Urothelium cell line (cell line): ENCODE measurements at regions not wholly inside any gene's neighbourhood (a gene's known extent, or its start where the extent isn't known, plus 50 kb on each side); places are given as distances from the start of the nearest gene placed in this dataset.

Source experiments
- DNase-seq: peaks from one replicate; pipeline ENCODE4 v3.0.0; 2011; ENCODE audit warnings: low spot score, mixed read lengths
- FAIRE-seq: peaks from 2 replicates; lab custom pipeline; 2011; peaks lifted over from hg19 to GRCh38; lab: Jason Lieb, UNC

DNA sequence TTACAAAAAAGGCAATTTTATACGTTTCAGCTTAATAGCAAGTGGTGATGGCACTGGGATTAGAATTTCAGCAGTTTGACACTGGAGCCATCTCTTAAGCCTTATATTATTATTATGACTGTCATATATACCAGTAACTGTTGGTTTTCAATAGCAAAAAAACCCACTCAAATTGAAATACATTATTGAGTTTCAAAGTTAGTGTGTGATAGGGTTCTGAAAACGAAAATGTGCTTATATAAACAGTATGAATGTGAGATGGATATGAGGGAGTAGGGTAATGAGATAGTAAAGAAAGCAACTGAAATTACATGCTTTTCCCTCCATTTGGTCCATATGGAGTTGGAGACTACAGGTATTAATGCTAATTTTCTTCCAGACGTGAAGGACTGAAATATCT, 68.6 kb upstream of the ACTBL2 start:
- no peak for FAIRE-seq
- no peak for DNase-seq

- DNase-seq (no peak), FAIRE-seq (no peak)
Measured at GRCh38 chr5:57550132-57550531, 67.5 kb upstream of the ACTBL2 start.

DNA sequence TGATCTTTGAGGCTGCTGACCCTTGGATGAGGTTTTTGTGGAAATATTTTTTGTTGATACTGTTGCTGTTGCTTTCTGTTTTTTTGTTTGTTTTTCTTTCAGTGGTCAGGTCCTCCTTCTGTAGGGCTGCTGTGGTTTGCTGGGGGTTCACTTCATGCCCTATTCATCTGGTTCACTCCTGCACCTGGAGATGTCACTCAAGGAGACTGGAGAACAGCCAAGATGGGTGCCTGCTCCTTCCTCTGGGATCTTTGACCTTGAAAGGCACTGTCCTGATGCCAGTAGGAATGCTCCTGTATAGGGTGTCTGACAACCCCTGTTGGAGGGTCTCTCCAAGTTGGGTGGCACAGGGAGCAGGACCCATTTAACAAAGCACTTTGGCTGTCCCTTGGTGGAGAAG, 67.0 kb upstream of the ACTBL2 start:
- FAIRE-seq: no peak
- no peak for DNase-seq

DNA sequence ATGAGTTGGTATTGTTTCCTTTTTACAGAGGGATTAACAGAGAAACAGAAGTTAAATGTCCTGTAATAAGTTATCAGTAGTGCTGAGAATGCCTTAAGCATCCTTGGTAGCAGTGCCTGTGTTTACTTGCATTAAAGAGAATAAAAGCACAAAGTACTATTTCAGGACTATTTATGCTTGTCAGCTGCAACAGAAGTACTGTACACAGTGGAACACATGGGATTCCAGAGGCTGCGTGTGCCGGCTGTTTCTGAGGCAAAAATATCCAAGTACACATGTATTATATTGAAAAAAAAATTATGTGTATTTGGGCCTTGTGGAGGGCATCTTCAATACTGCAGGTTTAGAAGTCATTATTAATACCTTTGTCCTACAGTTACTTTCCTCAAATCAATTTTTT, 58.2 kb upstream of the ACTBL2 start:
- FAIRE-seq (no peak), DNase-seq (no peak)

GRCh38 chr5:57539281-57539701, 56.7 kb upstream of the ACTBL2 start:
- DNase-seq: no peak
- no peak for FAIRE-seq

GRCh38 chr5:57538341-57538955, 55.8 kb upstream of the ACTBL2 start:
- peak; percentile 64 for DNase-seq
- FAIRE-seq: no peak

- DNase-seq: no peak
- FAIRE-seq: no peak
Measured at GRCh38 chr5:57537811-57538210, 55.2 kb upstream of the ACTBL2 start.

DNA sequence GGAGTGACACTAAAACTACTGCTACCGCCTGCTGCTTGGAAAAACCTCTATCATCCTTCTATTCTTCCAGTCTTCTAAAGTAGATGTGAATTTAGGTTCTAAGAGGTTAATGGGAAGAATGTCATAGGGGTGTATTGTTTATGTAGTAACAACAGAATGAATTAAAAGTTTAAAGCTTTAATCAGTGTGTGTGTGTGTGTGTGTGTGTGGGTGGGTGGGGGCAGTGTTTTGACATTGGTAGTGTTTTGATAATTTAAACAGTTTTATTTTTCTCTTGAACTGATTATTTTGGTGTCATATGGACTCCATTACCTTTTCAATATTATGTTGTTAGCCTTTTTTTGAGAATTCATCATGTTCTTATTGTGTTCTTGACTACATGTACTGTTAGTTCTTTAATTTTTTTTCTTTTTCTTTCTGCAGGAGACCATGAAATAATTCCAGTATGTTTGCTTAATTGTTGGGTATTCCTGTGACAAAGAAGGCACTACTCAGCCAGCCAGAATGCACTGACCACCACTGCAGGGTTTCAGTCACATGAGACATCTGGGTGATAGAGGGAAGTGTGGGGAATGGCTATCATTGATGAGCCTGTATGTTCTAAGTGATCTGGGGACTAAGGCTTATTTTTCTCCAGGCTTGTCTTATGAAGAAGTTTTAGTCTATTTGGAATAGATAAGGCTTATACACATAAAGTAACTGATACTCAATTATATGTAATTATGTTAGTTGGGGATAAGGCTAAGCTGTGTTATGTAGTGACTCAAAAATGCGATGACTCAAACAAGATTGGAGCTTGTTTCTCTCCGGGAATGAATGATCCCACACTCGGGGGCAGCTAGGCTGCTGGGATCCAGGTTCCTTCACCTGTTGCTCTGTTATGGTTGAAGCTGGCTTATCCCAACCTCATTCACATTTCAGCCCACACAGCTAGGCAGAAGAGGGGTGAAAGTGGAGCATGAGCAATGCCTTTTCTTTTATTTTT, 50.2 kb upstream of the ACTBL2 start:
- peak; percentile 39 for DNase-seq
- no peak for FAIRE-seq
